ENCODE measurements at regions not wholly inside any gene's neighbourhood (a gene's known extent, or its start where the extent isn't known, plus 50 kb on each side); places are given as distances from the start of the nearest gene placed in this dataset.

GRCh38 chr21:27149034-27149433 lies 182.1 kb upstream of the ADAMTS5 start:
- Mint-ChIP-seq H3K4me3 (no peak overlapping the region), H3K27me3 (ENCODE audit: low read depth) (no peaks in the 10 kb centered on the region), H3K27ac (no peak overlapping the region), H3K36me3 (no peaks in the 10 kb centered on the region), H3K4me1 (peaks cover 5% of the 10 kb centered on the region), H3K9me3 (peaks cover 13% of the 10 kb centered on the region)
- no peak for DNase-seq (ENCODE audit: low spot score in 2 of 2, unreplicated experiment in 2 of 2)
- no peak for TF ChIP-seq CTCF (IDR thresholded peaks at IDR 0.05; ENCODE audit: unreplicated experiment)

- H3K9me3 Mint-ChIP-seq: peaks cover 8% of the 10 kb centered on the region
- H3K27me3 Mint-ChIP-seq (ENCODE audit: low read depth): no peaks in the 10 kb centered on the region
- H3K36me3 Mint-ChIP-seq: no peaks in the 10 kb centered on the region
- no peak for TF ChIP-seq CTCF (IDR thresholded peaks at IDR 0.05; ENCODE audit: unreplicated experiment)
- no peak for DNase-seq (ENCODE audit: low spot score in 2 of 2, unreplicated experiment in 2 of 2)
- H3K27ac Mint-ChIP-seq: no peak overlapping the region
- H3K4me1 Mint-ChIP-seq: no peaks in the 10 kb centered on the region
- H3K4me3 Mint-ChIP-seq: no peak overlapping the region
Observed at GRCh38 chr21:27146268-27146667, 179.4 kb upstream of the ADAMTS5 start.

- no peak for TF ChIP-seq CTCF (IDR thresholded peaks at IDR 0.05; ENCODE audit: unreplicated experiment)
- Mint-ChIP-seq H3K27me3 (ENCODE audit: low read depth) (no peaks in the 10 kb centered on the region), H3K4me1 (no peaks in the 10 kb centered on the region), H3K4me3 (no peak overlapping the region), H3K9me3 (peaks cover 8% of the 10 kb centered on the region), H3K27ac (no peak overlapping the region), H3K36me3 (no peaks in the 10 kb centered on the region)
- no peak for DNase-seq (ENCODE audit: low spot score in 2 of 2, unreplicated experiment in 2 of 2)
Observed at GRCh38 chr21:27145134-27145798, 178.4 kb upstream of the ADAMTS5 start.

GRCh38 chr21:27143476-27143875 lies 176.6 kb upstream of the ADAMTS5 start:
- TF ChIP-seq CTCF (IDR thresholded peaks at IDR 0.05; ENCODE audit: unreplicated experiment): no peak
- no peak for DNase-seq (ENCODE audit: low spot score in 2 of 2, unreplicated experiment in 2 of 2)
- Mint-ChIP-seq H3K36me3 (no peaks in the 10 kb centered on the region), H3K9me3 (peaks cover 7% of the 10 kb centered on the region), H3K27me3 (ENCODE audit: low read depth) (no peaks in the 10 kb centered on the region), H3K27ac (no peak overlapping the region), H3K4me1 (no peaks in the 10 kb centered on the region), H3K4me3 (no peak overlapping the region)

DNA sequence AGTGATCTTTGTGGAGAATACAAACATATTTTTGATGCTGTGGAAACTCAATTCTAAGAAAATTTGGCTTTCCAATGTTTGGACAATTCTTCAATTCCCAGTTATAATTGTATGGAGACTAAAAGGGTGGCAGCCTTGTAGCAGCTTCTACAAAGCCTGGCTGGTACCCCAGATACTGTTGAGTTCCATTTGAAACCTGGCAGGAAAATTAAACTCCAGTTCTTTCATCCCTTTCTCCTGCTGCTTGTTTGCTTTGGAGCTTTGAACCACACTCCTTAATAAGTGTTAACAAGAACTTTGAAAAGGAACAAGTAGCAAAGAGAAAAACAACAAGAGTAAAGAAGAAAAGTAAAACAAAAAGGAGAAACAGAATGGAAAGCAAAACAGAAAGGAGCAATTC lies 172.6 kb upstream of the ADAMTS5 start:
- Mint-ChIP-seq H3K9me3 (no peaks in the 10 kb centered on the region), H3K4me1 (peaks cover 6% of the 10 kb centered on the region), H3K27ac (no peak overlapping the region), H3K27me3 (ENCODE audit: low read depth) (no peaks in the 10 kb centered on the region), H3K4me3 (no peak overlapping the region), H3K36me3 (no peaks in the 10 kb centered on the region)
- TF ChIP-seq CTCF (IDR thresholded peaks at IDR 0.05; ENCODE audit: unreplicated experiment): no peak
- no peak for DNase-seq (ENCODE audit: low spot score in 2 of 2, unreplicated experiment in 2 of 2)

- no peaks in the 10 kb centered on the region for H3K9me3 Mint-ChIP-seq
- no peak for TF ChIP-seq CTCF (IDR thresholded peaks at IDR 0.05; ENCODE audit: unreplicated experiment)
- no peaks in the 10 kb centered on the region for H3K36me3 Mint-ChIP-seq
- no peak overlapping the region for H3K4me3 Mint-ChIP-seq
- peaks cover 18% of the 10 kb centered on the region for H3K4me1 Mint-ChIP-seq
- DNase-seq (ENCODE audit: low spot score in 2 of 2, unreplicated experiment in 2 of 2): no peak
- no peaks in the 10 kb centered on the region for H3K27me3 Mint-ChIP-seq (ENCODE audit: low read depth)
- no peak overlapping the region for H3K27ac Mint-ChIP-seq
Observed at GRCh38 chr21:27134516-27134915, 167.6 kb upstream of the ADAMTS5 start.

All from mesothelial cell of epicardium (in vitro differentiated cells).